Activated CD4-positive, alpha-beta memory T cell treated with anti-CD3 and anti-CD28 coated beads, Interleukin-2, amount 10 ng/mL, durations not matched to agents 7 days and 5 days (primary cell): ENCODE measurements at regions not wholly inside any gene's neighbourhood (a gene's known extent, or its start where the extent isn't known, plus 50 kb on each side); places are given as distances from the start of the nearest gene placed in this dataset.

Experiments used
- CTCF ChIA-PET: fragments of 350-600 bp; sonication (Branson Sonifier 250); formaldehyde crosslinking; loops from one replicate; lab custom pipeline; 2021; ENCODE audit warnings: antibody characterized with exemption, inconsistent platforms; lab: Charles Lee
- POLR2A ChIA-PET: fragments of 350-600 bp; sonication (Branson Sonifier 250); formaldehyde crosslinking; loops from one replicate; lab custom pipeline; 2021; ENCODE audit warnings: antibody characterized with exemption; lab: Charles Lee
- DNase-seq: peaks from one replicate; pipeline ENCODE4 v3.0.0-alpha.2; 2020
- H3K27ac Mint-ChIP-seq: one replicate; pipeline ENCODE4 v1.8.0; 2021; ENCODE audit warnings: mild to moderate bottlenecking, mixed read lengths
- H3K27me3 Mint-ChIP-seq: one replicate; pipeline ENCODE4 v1.8.0; 2021; ENCODE audit warnings: mixed read lengths
- H3K36me3 Mint-ChIP-seq: one replicate; pipeline ENCODE4 v1.8.0; 2021; ENCODE audit warnings: low read depth, mixed read lengths
- H3K4me1 Mint-ChIP-seq: one replicate; pipeline ENCODE4 v1.8.0; 2021; ENCODE audit warnings: mixed read lengths
- H3K4me3 Mint-ChIP-seq: one replicate; pipeline ENCODE4 v1.8.0; 2021; ENCODE audit warnings: mild to moderate bottlenecking, mixed read lengths
- H3K9me3 Mint-ChIP-seq: one replicate; pipeline ENCODE4 v1.8.0; 2021; ENCODE audit warnings: mixed read lengths

GRCh38 chr20:40319741-40320516 lies 369.1 kb downstream of the MAFB start:
- POLR2A ChIA-PET: no interaction called here
- no peak for DNase-seq
- CTCF ChIA-PET: no interaction called here
- Mint-ChIP-seq H3K9me3 (no peaks in the 10 kb centered on the region), H3K4me1 (no peaks in the 10 kb centered on the region), H3K27me3 (no peaks in the 10 kb centered on the region), H3K4me3 (no peak overlapping the region), H3K27ac (no peak overlapping the region), H3K36me3 (no peaks in the 10 kb centered on the region)

GRCh38 chr20:40319056-40319455 lies 370.0 kb downstream of the MAFB start:
- no peaks in the 10 kb centered on the region for H3K4me1 Mint-ChIP-seq
- no peak overlapping the region for H3K4me3 Mint-ChIP-seq
- no peak for DNase-seq
- no peak overlapping the region for H3K27ac Mint-ChIP-seq
- H3K36me3 Mint-ChIP-seq: no peaks in the 10 kb centered on the region
- CTCF ChIA-PET: no interaction called here
- H3K27me3 Mint-ChIP-seq: no peaks in the 10 kb centered on the region
- H3K9me3 Mint-ChIP-seq: no peaks in the 10 kb centered on the region
- POLR2A ChIA-PET: no interaction called here

GRCh38 chr20:40317156-40317790 lies 371.8 kb downstream of the MAFB start:
- Mint-ChIP-seq H3K4me3 (no peak overlapping the region), H3K9me3 (no peaks in the 10 kb centered on the region), H3K36me3 (no peaks in the 10 kb centered on the region), H3K4me1 (no peaks in the 10 kb centered on the region), H3K27me3 (no peaks in the 10 kb centered on the region), H3K27ac (no peak overlapping the region)
- no peak for DNase-seq
- CTCF ChIA-PET: no interaction called here
- POLR2A ChIA-PET: interaction anchor here (1.1 kb wide), 1 partner anchor 9 kb away, joined by 3 read pairs; no protein-coding TSS in a partner anchor

DNA sequence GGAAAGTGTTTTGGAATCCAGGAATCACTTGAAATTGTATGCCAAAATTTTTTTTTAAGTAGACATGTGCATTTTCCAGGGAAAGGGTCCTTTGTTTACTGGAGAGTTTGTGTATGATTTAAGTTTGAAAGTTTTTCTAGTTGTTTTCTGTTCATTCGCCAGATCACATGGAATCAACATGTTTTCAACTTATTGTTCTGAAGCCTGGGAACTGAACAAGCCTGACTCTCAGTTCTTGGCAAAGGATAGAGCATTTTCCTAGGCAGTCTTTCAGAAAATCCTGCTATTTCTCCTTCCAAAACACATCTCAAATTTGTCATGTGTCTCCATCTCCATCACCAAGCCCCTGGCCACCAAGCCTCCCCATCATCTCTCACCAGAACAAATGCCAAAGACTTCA lies 374.8 kb downstream of the MAFB start:
- no peak overlapping the region for H3K4me3 Mint-ChIP-seq
- H3K9me3 Mint-ChIP-seq: no peaks in the 10 kb centered on the region
- DNase-seq: no peak
- H3K27me3 Mint-ChIP-seq: no peaks in the 10 kb centered on the region
- H3K36me3 Mint-ChIP-seq: no peaks in the 10 kb centered on the region
- ChIA-PET CTCF (no interaction called here), POLR2A (no interaction called here)
- no peak overlapping the region for H3K27ac Mint-ChIP-seq
- no peaks in the 10 kb centered on the region for H3K4me1 Mint-ChIP-seq

GRCh38 chr20:40313730-40314129 lies 375.3 kb downstream of the MAFB start:
- ChIA-PET CTCF (no interaction called here), POLR2A (no interaction called here)
- no peak for DNase-seq
- Mint-ChIP-seq H3K27ac (no peak overlapping the region), H3K9me3 (no peaks in the 10 kb centered on the region), H3K36me3 (no peaks in the 10 kb centered on the region), H3K4me3 (no peak overlapping the region), H3K27me3 (no peaks in the 10 kb centered on the region), H3K4me1 (no peaks in the 10 kb centered on the region)

GRCh38 chr20:40309731-40310130 lies 379.3 kb downstream of the MAFB start:
- ChIA-PET POLR2A (no interaction called here), CTCF (no interaction called here)
- Mint-ChIP-seq H3K9me3 (no peaks in the 10 kb centered on the region), H3K27ac (no peak overlapping the region), H3K27me3 (no peaks in the 10 kb centered on the region), H3K4me3 (no peak overlapping the region), H3K36me3 (no peaks in the 10 kb centered on the region), H3K4me1 (no peaks in the 10 kb centered on the region)
- DNase-seq: no peak

- no peak overlapping the region for H3K4me3 Mint-ChIP-seq
- ChIA-PET POLR2A (interaction anchor here (0.9 kb wide), 1 partner anchor 9 kb away, joined by 3 read pairs; no protein-coding TSS in a partner anchor), CTCF (no interaction called here)
- H3K27me3 Mint-ChIP-seq: no peaks in the 10 kb centered on the region
- no peaks in the 10 kb centered on the region for H3K9me3 Mint-ChIP-seq
- no peak overlapping the region for H3K27ac Mint-ChIP-seq
- H3K4me1 Mint-ChIP-seq: no peaks in the 10 kb centered on the region
- DNase-seq: no peak
- H3K36me3 Mint-ChIP-seq: no peaks in the 10 kb centered on the region
These were observed 381.0 kb downstream of the MAFB start for GRCh38 chr20:40307997-40308396.

- POLR2A ChIA-PET: no interaction called here
- CTCF ChIA-PET: no interaction called here
- DNase-seq: no peak
These were observed 381.8 kb downstream of the MAFB start for GRCh38 chr20:40307268-40307667.

GRCh38 chr20:40305303-40305702 lies 383.7 kb downstream of the MAFB start:
- ChIA-PET CTCF (no interaction called here), POLR2A (no interaction called here)
- H3K27me3 Mint-ChIP-seq: no peaks in the 10 kb centered on the region
- no peak for DNase-seq
- H3K9me3 Mint-ChIP-seq: no peaks in the 10 kb centered on the region
- no peaks in the 10 kb centered on the region for H3K36me3 Mint-ChIP-seq
- H3K27ac Mint-ChIP-seq: no peak overlapping the region
- H3K4me1 Mint-ChIP-seq: no peaks in the 10 kb centered on the region
- H3K4me3 Mint-ChIP-seq: no peak overlapping the region

More at GRCh38 chr20:40307268-40307667, 381.8 kb downstream of the MAFB start:
- no peaks in the 10 kb centered on the region for H3K4me1 Mint-ChIP-seq
- no peak overlapping the region for H3K4me3 Mint-ChIP-seq
- no peaks in the 10 kb centered on the region for H3K36me3 Mint-ChIP-seq
- H3K9me3 Mint-ChIP-seq: no peaks in the 10 kb centered on the region
- H3K27ac Mint-ChIP-seq: no peak overlapping the region
- H3K27me3 Mint-ChIP-seq: no peaks in the 10 kb centered on the region

GRCh38 chr20:40304119-40304613 lies 384.9 kb downstream of the MAFB start:
- Mint-ChIP-seq H3K9me3 (no peaks in the 10 kb centered on the region), H3K36me3 (no peaks in the 10 kb centered on the region), H3K27me3 (no peaks in the 10 kb centered on the region), H3K4me1 (no peaks in the 10 kb centered on the region), H3K27ac (no peak overlapping the region), H3K4me3 (no peak overlapping the region)
- CTCF ChIA-PET: no interaction called here
- POLR2A ChIA-PET: no interaction called here
- DNase-seq: no peak

GRCh38 chr20:40294747-40295146 lies 394.3 kb downstream of the MAFB start:
- no peaks in the 10 kb centered on the region for H3K27me3 Mint-ChIP-seq
- H3K36me3 Mint-ChIP-seq: no peaks in the 10 kb centered on the region
- H3K4me3 Mint-ChIP-seq: no peak overlapping the region
- CTCF ChIA-PET: no interaction called here
- no peaks in the 10 kb centered on the region for H3K4me1 Mint-ChIP-seq
- H3K27ac Mint-ChIP-seq: no peak overlapping the region
- POLR2A ChIA-PET: no interaction called here
- DNase-seq: no peak
- H3K9me3 Mint-ChIP-seq: no peaks in the 10 kb centered on the region

DNA sequence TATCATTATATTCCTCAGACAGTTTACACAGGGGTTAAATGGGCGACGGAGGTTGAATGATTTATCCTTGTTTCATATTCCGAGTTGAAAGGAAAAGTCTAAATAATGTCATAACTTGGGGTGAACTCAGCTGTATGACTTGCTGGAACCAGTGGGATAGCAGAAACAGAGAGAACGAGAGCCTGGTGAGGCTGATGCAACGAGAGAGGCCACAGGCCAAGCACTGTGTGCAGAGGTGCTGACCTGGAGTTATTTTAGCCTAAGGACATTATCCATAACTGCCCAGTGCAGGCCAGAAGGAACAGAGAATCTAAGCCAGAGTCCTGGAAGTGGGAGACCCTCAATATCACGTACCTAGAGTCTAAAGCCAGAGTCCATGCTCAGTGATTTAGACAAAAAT lies 394.9 kb downstream of the MAFB start:
- CTCF ChIA-PET: no interaction called here
- H3K4me1 Mint-ChIP-seq: no peaks in the 10 kb centered on the region
- no peak for DNase-seq

GRCh38 chr20:40293740-40294139 lies 395.3 kb downstream of the MAFB start:
- H3K27me3 Mint-ChIP-seq: no peaks in the 10 kb centered on the region
- CTCF ChIA-PET: no interaction called here

More for the DNA sequence above, 394.9 kb downstream of the MAFB start:
- no peaks in the 10 kb centered on the region for H3K27me3 Mint-ChIP-seq
- H3K27ac Mint-ChIP-seq: no peak overlapping the region
- POLR2A ChIA-PET: no interaction called here
- H3K9me3 Mint-ChIP-seq: no peaks in the 10 kb centered on the region
- H3K36me3 Mint-ChIP-seq: no peaks in the 10 kb centered on the region
- no peak overlapping the region for H3K4me3 Mint-ChIP-seq

More at GRCh38 chr20:40293740-40294139, 395.3 kb downstream of the MAFB start:
- Mint-ChIP-seq H3K9me3 (no peaks in the 10 kb centered on the region), H3K4me1 (no peaks in the 10 kb centered on the region), H3K27ac (no peak overlapping the region), H3K4me3 (no peak overlapping the region), H3K36me3 (no peaks in the 10 kb centered on the region)
- POLR2A ChIA-PET: no interaction called here
- no peak for DNase-seq
